ENCODE measurements at regions not wholly inside any gene's neighbourhood (a gene's known extent, or its start where the extent isn't known, plus 50 kb on each side); places are given as distances from the start of the nearest gene placed in this dataset.

DNA sequence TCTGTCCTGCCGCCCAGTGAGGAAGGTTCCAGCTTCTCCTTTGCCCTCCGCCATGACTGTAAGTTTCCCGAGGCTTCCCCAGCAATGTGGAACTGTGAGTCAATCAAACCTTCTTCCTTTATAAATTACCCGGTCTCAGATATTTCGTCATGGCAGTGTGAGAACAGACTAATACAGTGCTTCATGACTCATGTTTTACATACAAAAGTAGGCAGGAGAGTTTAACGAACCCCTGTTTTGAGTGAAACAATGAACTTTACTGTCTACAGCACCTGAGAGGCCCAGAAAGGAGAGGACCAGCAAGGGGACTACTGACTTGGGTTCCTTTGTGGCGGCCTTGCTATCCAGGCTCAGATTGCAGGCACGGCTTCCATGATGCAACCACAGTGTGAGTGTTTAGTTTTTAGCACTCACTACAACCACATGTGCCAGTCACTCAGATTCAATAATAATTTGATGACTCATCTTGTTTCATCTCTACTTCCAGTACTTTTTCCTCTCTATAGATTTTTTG, 139.1 kb upstream of the CLINT1 start:
- H3K36me3 ChIP-seq = no peaks in the 10 kb centered on the region
- no peak overlapping the region for H3K9ac ChIP-seq
- peaks cover 7 to 18% (median 10%) of the 10 kb centered on the region in 11 experiments; a peak in 18 of 22 replicates for H3K27me3 ChIP-seq
- H3K9me3 ChIP-seq (replicated peaks in 1 of 11) = no peaks in the 10 kb centered on the region
- peaks cover 0 to 7% (median 5%) of the 10 kb centered on the region in 11 experiments; a peak in 7 of 22 replicates for H4K20me1 ChIP-seq
- peak overlapping the region in 1 of 11 experiments; percentile 20; a peak in 1 of 22 replicates for H3K4me2 ChIP-seq
- H3K27ac ChIP-seq = no peak overlapping the region
- TF ChIP-seq Cebpa-rat (IDR thresholded peaks at IDR 0.05) = 0 out of 22 replicates have a peak, but pooled peaks of 1 of the 11 experiments have one; percentile 15
- peaks cover 9 to 29% (median 15%) of the 10 kb centered on the region in 10 experiments; a peak in 19 of 20 replicates for H3K4me1 ChIP-seq
- no peak overlapping the region for H3K4me3 ChIP-seq

DNA sequence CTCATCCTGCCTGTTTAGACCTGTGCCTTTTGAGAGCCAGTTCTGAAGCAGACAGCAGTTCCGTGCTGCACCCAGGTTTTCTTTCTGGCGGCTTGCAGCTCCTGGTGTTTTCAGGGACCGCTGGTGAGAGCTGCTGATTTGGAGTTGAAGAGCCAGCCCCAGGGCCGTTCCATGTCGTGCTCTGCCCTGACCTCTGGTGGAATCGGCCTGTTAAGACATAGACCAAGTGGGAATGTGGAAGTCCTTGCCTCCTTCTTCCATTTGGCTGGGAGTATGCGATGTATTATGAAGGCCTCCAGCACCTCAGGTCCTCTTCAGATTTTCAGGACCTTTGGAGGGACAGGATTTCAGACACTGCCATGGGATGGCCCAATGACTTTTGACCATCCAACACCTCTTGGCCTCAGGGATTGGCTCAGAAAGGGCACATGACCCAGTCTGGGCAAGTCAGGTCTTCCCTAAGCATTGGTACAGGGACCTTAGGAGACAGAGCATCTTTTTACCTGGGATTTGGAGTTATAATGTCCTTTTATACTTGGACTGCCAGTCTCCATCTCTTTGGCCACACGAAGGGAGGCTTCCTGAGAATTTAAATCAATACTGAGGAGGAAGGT, 136.1 kb upstream of the CLINT1 start:
- peaks cover 0 to 7% (median 5%) of the 10 kb centered on the region in 11 experiments; a peak in 7 of 22 replicates for H4K20me1 ChIP-seq
- peak overlapping the region; percentile 40 to 74 (median 63) for H3K4me2 ChIP-seq
- H3K27me3 ChIP-seq = peaks cover 13 to 32% (median 18%) of the 10 kb centered on the region in 11 experiments; a peak in 19 of 22 replicates
- no peaks in the 10 kb centered on the region for H3K36me3 ChIP-seq
- no peak overlapping the region for H3K4me3 ChIP-seq
- no peak overlapping the region for H3K9ac ChIP-seq
- H3K4me1 ChIP-seq = peaks cover 9 to 21% (median 15%) of the 10 kb centered on the region in 10 experiments; a peak in 19 of 20 replicates
- no peaks in the 10 kb centered on the region for H3K9me3 ChIP-seq (replicated peaks in 1 of 11)
- no peak for TF ChIP-seq Cebpa-rat (IDR thresholded peaks at IDR 0.05)
- H3K27ac ChIP-seq = no peak overlapping the region

DNA sequence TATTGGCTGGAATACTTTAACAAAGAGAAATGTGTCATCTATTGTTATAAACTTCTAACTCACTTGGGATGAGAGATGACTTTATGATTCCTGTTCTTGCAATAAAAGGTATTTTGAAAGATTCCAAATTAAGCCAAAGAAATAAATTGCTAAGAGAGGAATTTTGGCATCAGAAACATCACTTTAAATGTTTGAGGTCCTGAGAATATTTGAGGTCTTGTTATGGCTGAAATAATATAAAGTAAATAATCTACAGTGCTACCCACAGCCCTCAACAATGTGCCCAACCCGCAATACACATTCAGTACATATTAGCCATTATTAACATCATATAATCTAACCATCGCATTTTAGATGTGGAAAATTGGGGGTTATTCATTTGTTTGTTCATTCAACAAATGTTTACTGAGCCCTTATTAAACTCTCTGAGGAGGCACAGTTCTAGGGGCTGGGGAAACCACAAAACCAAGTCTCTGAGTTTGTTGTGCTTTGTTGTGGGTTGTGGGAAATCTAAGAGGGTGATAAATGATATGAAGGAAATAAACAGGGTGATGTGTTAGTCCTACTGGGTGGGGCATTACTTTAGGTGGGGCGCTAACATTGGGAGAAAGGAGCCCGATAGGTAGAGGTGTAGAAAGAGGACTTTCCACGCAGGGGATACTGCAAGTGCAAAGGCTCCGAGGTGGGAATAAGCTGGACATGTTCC, 135.2 kb upstream of the CLINT1 start:
- peak overlapping the region; percentile 12 to 74 (median 63); a peak in 20 of 22 replicates for H3K4me2 ChIP-seq
- no peak overlapping the region for H3K27ac ChIP-seq
- no peaks in the 10 kb centered on the region for H3K36me3 ChIP-seq
- 0 out of 22 replicates have a peak, but pooled peaks cover 0 to 5% (median 0%) of the 10 kb centered on the region in 11 experiments for H3K9me3 ChIP-seq (replicated peaks in 1 of 11)
- peaks cover 0 to 7% (median 5%) of the 10 kb centered on the region in 11 experiments; a peak in 7 of 22 replicates for H4K20me1 ChIP-seq
- no peak overlapping the region for H3K9ac ChIP-seq
- H3K27me3 ChIP-seq = peaks cover 13 to 32% (median 18%) of the 10 kb centered on the region in 11 experiments; a peak in 19 of 22 replicates
- peaks cover 9 to 21% (median 15%) of the 10 kb centered on the region in 10 experiments; a peak in 19 of 20 replicates for H3K4me1 ChIP-seq
- no peak overlapping the region for H3K4me3 ChIP-seq
- no peak for TF ChIP-seq Cebpa-rat (IDR thresholded peaks at IDR 0.05)

DNA sequence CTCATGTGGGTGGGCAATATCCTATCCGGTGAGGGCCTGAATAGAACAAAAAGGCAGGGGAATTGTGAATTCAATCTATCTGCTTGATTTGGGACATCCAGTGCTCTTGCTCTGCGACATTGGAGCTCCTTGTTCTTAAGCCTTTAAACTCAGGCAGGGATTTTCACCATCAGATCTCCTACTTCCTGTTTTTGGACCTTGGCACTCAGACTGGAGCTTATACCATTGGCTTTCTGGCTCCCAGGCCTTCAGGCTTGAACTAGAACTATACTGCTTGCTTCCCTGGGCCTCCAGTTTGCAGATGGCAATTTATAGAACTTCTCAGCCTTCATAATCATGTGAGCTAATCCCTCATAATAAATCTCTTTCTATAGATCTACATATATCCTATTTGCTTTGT, 134.3 kb upstream of the CLINT1 start:
- Histone ChIP-seq H4K20me1 (peaks cover 0 to 7% (median 5%) of the 10 kb centered on the region in 11 experiments; a peak in 7 of 22 replicates), H3K4me2 (peak overlapping the region in 2 of 11 experiments; percentile 64 to 74; a peak in 2 of 22 replicates), H3K4me1 (peaks cover 9 to 21% (median 15%) of the 10 kb centered on the region in 10 experiments; a peak in 19 of 20 replicates), H3K27ac (no peak overlapping the region), H3K27me3 (peaks cover 13 to 32% (median 18%) of the 10 kb centered on the region in 11 experiments; a peak in 19 of 22 replicates), H3K36me3 (no peaks in the 10 kb centered on the region), H3K9me3 (replicated peaks in 1 of 11) (0 out of 22 replicates have a peak, but pooled peaks cover 0 to 7% (median 0%) of the 10 kb centered on the region in 11 experiments), H3K4me3 (no peak overlapping the region), H3K9ac (no peak overlapping the region)
- no peak for TF ChIP-seq Cebpa-rat (IDR thresholded peaks at IDR 0.05)

DNA sequence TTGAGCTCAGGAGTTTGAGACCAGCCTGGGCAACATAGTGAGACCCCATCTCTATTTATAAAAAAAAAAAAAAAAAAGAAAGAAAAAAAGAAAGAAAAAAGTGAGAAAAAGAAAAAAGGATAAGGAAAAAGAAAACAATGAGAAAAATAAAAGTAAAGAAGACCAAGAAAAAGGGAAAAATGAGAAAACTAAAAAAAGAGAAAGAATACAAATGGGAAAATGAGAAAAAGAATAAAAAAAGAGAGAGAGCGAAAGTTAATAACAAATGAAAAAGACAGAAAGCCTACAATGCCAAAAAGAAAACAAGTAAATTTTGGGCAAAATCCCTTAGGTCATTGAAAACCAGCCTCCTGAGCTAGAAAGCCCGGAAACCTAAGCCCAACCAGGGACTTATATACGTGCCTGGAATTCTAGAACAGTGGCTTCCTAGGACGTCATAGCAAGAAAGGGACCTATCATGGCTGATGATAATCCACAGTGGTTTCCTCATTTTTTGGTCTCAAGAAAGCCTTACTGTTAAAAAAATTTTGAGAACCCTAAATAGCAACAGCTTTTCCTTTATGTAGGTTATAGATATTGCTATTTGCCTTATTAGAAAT, 131.7 kb upstream of the CLINT1 start:
- Histone ChIP-seq H3K4me2 (no peak overlapping the region), H3K27ac (no peak overlapping the region), H3K27me3 (peaks cover 13 to 32% (median 18%) of the 10 kb centered on the region in 11 experiments; a peak in 19 of 22 replicates), H3K4me3 (no peak overlapping the region), H4K20me1 (peaks cover 0 to 7% (median 5%) of the 10 kb centered on the region in 11 experiments; a peak in 7 of 22 replicates), H3K9me3 (replicated peaks in 1 of 11) (peaks cover 0 to 14% (median 0%) of the 10 kb centered on the region in 11 experiments; a peak in 4 of 22 replicates), H3K36me3 (no peaks in the 10 kb centered on the region), H3K9ac (no peak overlapping the region), H3K4me1 (peaks cover 8 to 21% (median 14%) of the 10 kb centered on the region in 10 experiments; a peak in 19 of 20 replicates)
- TF ChIP-seq Cebpa-rat (IDR thresholded peaks at IDR 0.05) = no peak

DNA sequence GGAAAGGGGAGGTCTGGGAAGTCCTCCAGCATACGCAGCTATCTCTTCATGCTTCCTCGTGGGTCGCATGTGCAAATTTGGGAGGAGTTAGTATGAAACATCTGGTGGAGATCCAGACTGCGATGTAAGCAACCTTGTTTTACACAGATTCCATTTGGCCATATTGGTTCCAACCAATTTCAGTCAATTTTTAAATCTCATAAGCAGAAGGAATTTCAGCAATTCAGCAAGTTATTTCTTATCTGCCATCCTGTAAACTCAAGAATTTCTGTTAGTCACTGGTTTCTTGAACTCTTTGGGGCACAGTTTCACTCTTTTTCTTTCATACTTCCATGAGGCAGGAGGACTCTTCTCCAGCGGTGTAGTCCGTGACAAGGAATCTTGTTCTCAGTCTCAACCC, 130.4 kb upstream of the CLINT1 start:
- peaks cover 3 to 12% (median 8%) of the 10 kb centered on the region in 10 experiments; a peak in 19 of 20 replicates for H3K4me1 ChIP-seq
- H3K27ac ChIP-seq = no peak overlapping the region
- H3K9me3 ChIP-seq (replicated peaks in 1 of 11) = peaks cover 0 to 14% (median 0%) of the 10 kb centered on the region in 11 experiments; a peak in 4 of 22 replicates
- H3K9ac ChIP-seq = no peak overlapping the region
- peaks cover 8 to 27% (median 17%) of the 10 kb centered on the region in 11 experiments; a peak in 19 of 22 replicates for H3K27me3 ChIP-seq
- H3K4me3 ChIP-seq = no peak overlapping the region
- peaks cover 0 to 2% (median 0%) of the 10 kb centered on the region in 11 experiments; a peak in 6 of 22 replicates for H4K20me1 ChIP-seq
- H3K36me3 ChIP-seq = no peaks in the 10 kb centered on the region
- no peak overlapping the region for H3K4me2 ChIP-seq
- no peak for TF ChIP-seq Cebpa-rat (IDR thresholded peaks at IDR 0.05)

DNA sequence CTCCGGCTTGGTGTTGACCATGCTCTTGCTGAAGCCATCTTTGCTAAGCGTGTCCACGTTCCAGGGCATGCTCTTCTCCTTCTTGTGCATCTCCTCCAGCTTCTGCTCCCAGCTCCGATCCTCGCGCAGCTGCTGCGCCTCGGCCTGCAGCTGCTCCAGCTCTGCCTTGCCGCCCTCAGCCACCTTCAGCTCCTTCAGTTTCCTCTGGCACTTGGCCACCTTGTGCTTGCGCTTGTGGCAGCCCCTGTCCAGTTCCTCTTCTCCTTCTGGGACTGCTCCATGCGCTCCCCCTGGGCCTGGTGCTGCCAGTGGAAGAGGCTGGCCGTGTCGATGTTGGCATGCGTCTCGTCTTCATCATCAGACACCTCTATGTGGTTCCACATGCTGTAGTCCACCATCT, 128.3 kb upstream of the CLINT1 start:
- Histone ChIP-seq H3K9ac (no peak overlapping the region), H3K4me3 (no peak overlapping the region), H3K4me2 (no peak overlapping the region), H3K27me3 (peaks cover 0 to 7% (median under 1%) of the 10 kb centered on the region in 11 experiments; a peak in 8 of 22 replicates), H3K36me3 (no peaks in the 10 kb centered on the region), H4K20me1 (no peaks in the 10 kb centered on the region), H3K27ac (no peak overlapping the region), H3K9me3 (replicated peaks in 1 of 11) (peaks cover 0 to 14% (median 0%) of the 10 kb centered on the region in 11 experiments; a peak in 4 of 22 replicates), H3K4me1 (0 out of 20 replicates have a peak, but pooled peaks cover 0 to 7% (median 0%) of the 10 kb centered on the region in 10 experiments)
- TF ChIP-seq Cebpa-rat (IDR thresholded peaks at IDR 0.05) = no peak

DNA sequence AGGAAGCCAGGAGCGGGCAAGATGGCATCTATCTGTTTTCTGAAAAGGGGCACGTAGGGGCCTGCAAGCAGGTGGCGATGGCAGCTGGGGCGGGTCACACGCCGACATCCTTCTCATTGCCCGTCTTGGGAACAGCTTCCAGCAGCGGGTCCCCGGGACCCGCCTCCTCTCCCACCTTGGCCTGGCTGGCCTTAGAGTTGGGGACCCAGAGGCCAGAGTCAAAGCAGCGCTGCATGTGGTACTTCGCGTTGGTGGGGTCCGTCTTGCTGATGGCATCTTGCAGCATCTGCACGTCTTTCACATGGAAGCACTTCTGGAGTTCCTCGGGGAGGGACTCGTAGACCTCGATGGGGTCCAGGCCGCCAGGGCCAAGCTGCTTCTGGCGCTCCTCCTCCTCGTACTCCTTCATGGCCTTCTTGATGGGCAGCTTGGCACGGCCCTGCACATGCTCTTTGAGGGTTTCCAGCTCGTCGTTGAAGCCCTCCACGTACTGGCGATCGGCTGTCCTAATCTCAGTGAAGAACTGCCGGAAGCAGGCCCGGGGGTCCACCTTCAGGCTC, 127.6 kb upstream of the CLINT1 start:
- no peak for TF ChIP-seq Cebpa-rat (IDR thresholded peaks at IDR 0.05)
- H3K4me1 ChIP-seq = 0 out of 20 replicates have a peak, but pooled peaks cover 0 to 7% (median 0%) of the 10 kb centered on the region in 10 experiments
- H3K9ac ChIP-seq = no peak overlapping the region
- H3K27ac ChIP-seq = no peak overlapping the region
- no peak overlapping the region for H3K4me2 ChIP-seq
- no peak overlapping the region for H3K4me3 ChIP-seq
- peaks cover 0 to 14% (median 0%) of the 10 kb centered on the region in 11 experiments; a peak in 4 of 22 replicates for H3K9me3 ChIP-seq (replicated peaks in 1 of 11)
- no peaks in the 10 kb centered on the region for H4K20me1 ChIP-seq
- no peaks in the 10 kb centered on the region for H3K36me3 ChIP-seq
- no peaks in the 10 kb centered on the region for H3K27me3 ChIP-seq
